IMR-90 (cell line): ENCODE measurements at regions not wholly inside any gene's neighbourhood (a gene's known extent, or its start where the extent isn't known, plus 50 kb on each side); places are given as distances from the start of the nearest gene placed in this dataset.

Experiments
- ATAC-seq: fragments of 200-7000 bp; cut with Tn5 transposase; 2 replicates; pipeline ENCODE4 v1.9.1; 2020; ENCODE audit warnings: low read depth, mild to moderate bottlenecking, moderate library complexity
- BruUV-seq: library from RNA; stranded (reverse); fragments of 400-500 nt; replicated peaks from 2 replicates; lab custom pipeline; 2021; lab: Mats Ljungman, UMichigan
- CTCF ChIA-PET: fragments of 300-600 bp; formaldehyde crosslinking; extraction: SDS; loops from one replicate; lab custom pipeline; 2021; ENCODE audit warnings: antibody characterized with exemption; lab: Yijun Ruan, JAX
- POLR2A ChIA-PET: fragments of 300-600 bp; sonication (Branson Sonifier 250); formaldehyde crosslinking; loops from one replicate; lab custom pipeline; 2022; ENCODE audit warnings: antibody characterized with exemption; ENCODE audit not compliant: unreplicated experiment; lab: Charles Lee
- DNase-seq: peaks from one replicate; pipeline ENCODE4 v3.0.0; 2013
- H2AFZ ChIP-seq: replicated peaks from 2 replicates; pipeline ENCODE3; 2013; ENCODE audit warnings: low read length, mild to moderate bottlenecking; ENCODE audit not compliant: poor library complexity
- H2AK5ac ChIP-seq: 2 replicates; pipeline ENCODE4 v1.6.1; 2013; ENCODE audit warnings: low read depth, low read length, inconsistent platforms
- H2AK9ac ChIP-seq: replicated peaks from 2 replicates; pipeline ENCODE3; 2013; ENCODE audit warnings: mild to moderate bottlenecking, low read depth, low read length, moderate library complexity; ENCODE audit not compliant: poor library complexity
- H2BK120ac ChIP-seq: 2 replicates; pipeline ENCODE4 v1.6.1; 2013; ENCODE audit warnings: low read depth, low read length, inconsistent platforms
- H2BK15ac ChIP-seq: 3 replicates; pipeline ENCODE4 v1.6.1; 2013; ENCODE audit warnings: low read depth, low read length, inconsistent platforms
- H2BK20ac ChIP-seq: 2 replicates; pipeline ENCODE4 v1.6.1; 2013; ENCODE audit warnings: low read depth, mild to moderate bottlenecking, inconsistent platforms, low read length, moderate library complexity
- H2BK5ac ChIP-seq: 2 replicates; pipeline ENCODE4 v1.6.1; 2013; ENCODE audit warnings: mild to moderate bottlenecking, low read depth, low read length, inconsistent platforms; ENCODE audit not compliant: poor library complexity, severe bottlenecking
- H3K14ac ChIP-seq: replicated peaks from 2 replicates; pipeline ENCODE4 v1.6.1; 2013; ENCODE audit warnings: low read depth, low read length, inconsistent platforms
- H3K18ac ChIP-seq: 2 replicates; pipeline ENCODE4 v1.6.1; 2013; ENCODE audit warnings: low read depth, low read length, control low read depth
- H3K23ac ChIP-seq: 2 replicates; pipeline ENCODE4 v1.6.1; 2013; ENCODE audit warnings: low read depth, low read length, inconsistent platforms
- H3K27ac ChIP-seq: 2 replicates; pipeline ENCODE4 v1.5.1; 2013; ENCODE audit warnings: mild to moderate bottlenecking, control low read depth, low read length; ENCODE audit not compliant: insufficient read depth
- H3K27me3 ChIP-seq: 2 replicates; pipeline ENCODE4 v1.6.1; 2013; ENCODE audit warnings: low read length; ENCODE audit not compliant: control insufficient read depth, insufficient read depth
- H3K36me3 ChIP-seq: 2 replicates; pipeline ENCODE4 v1.6.1; 2013; ENCODE audit warnings: low read length, mixed read lengths; ENCODE audit not compliant: control insufficient read depth, insufficient read depth
- H3K4ac ChIP-seq: 2 replicates; pipeline ENCODE4 v1.6.1; 2013; ENCODE audit warnings: low read depth, low read length, inconsistent platforms
- H3K4me1 ChIP-seq: 2 replicates; pipeline ENCODE4 v1.6.1; 2013; ENCODE audit warnings: low read length, mixed read lengths; ENCODE audit not compliant: control insufficient read depth, insufficient read depth
- H3K4me2 ChIP-seq: 2 replicates; pipeline ENCODE4 v1.6.1; 2013; ENCODE audit warnings: low read depth, mild to moderate bottlenecking, control low read depth, low read length, moderate library complexity
- H3K4me3 ChIP-seq: 2 replicates; pipeline ENCODE4 v1.5.1; 2013; ENCODE audit warnings: low read depth, mild to moderate bottlenecking, control low read depth, low read length, moderate library complexity; ENCODE audit not compliant: insufficient read depth
- H3K56ac ChIP-seq: 2 replicates; pipeline ENCODE4 v1.6.1; 2013; ENCODE audit warnings: low read length, inconsistent platforms; ENCODE audit not compliant: insufficient read depth; ENCODE audit errors: extremely low read depth
- H3K79me1 ChIP-seq, 2 experiments: 2 replicates each; pipeline ENCODE4 v1.6.1; 2013; ENCODE audit warnings: low read length in 2 of 2, inconsistent platforms in 1 of 2, low read depth in 1 of 2
- H3K9ac ChIP-seq: 2 replicates; pipeline ENCODE4 v1.6.1; 2013; ENCODE audit warnings: low read depth, low read length, control low read depth
- H3K9me1 ChIP-seq: 2 replicates; pipeline ENCODE4 v1.6.1; 2013; ENCODE audit warnings: low read length, inconsistent platforms; ENCODE audit not compliant: insufficient read depth
- H3K9me3 ChIP-seq: 2 replicates; pipeline ENCODE4 v1.6.1; 2013; ENCODE audit warnings: low read length; ENCODE audit not compliant: control insufficient read depth, insufficient read depth
- H4K20me1 ChIP-seq: 2 replicates; pipeline ENCODE4 v1.6.1; 2013; ENCODE audit warnings: low read length, inconsistent platforms; ENCODE audit not compliant: insufficient read depth
- H4K5ac ChIP-seq: 2 replicates; pipeline ENCODE4 v1.6.1; 2013; ENCODE audit warnings: mild to moderate bottlenecking, low read depth, low read length, control low read depth
- H4K8ac ChIP-seq, 2 experiments: 2 replicates each; pipeline ENCODE4 v1.6.1; 2013; ENCODE audit warnings: low read depth in 2 of 2, low read length in 2 of 2, control low read depth in 1 of 2, inconsistent platforms in 1 of 2
- H4K91ac ChIP-seq: 2 replicates; pipeline ENCODE4 v1.6.1; 2013; ENCODE audit warnings: low read depth, low read length, inconsistent platforms; ENCODE audit not compliant: insufficient read depth
- BHLHE40 ChIP-seq: fragments of 150-350 bp; IDR thresholded peaks from 2 replicates; pipeline ENCODE4 v1.6.1; 2016; ENCODE audit warnings: mild to moderate bottlenecking, low read depth, low read length
- CEBPB ChIP-seq: IDR thresholded peaks from 2 replicates; pipeline ENCODE4 v1.6.1; 2012; ENCODE audit warnings: low read depth, low read length, improper control_type of control experiment
- CHD1 ChIP-seq: IDR thresholded peaks from 2 replicates; pipeline ENCODE4 v1.6.1; 2012; ENCODE audit warnings: low read depth, low read length, improper control_type of control experiment
- FOS ChIP-seq: fragments of 150-350 bp; IDR thresholded peaks from 2 replicates; pipeline ENCODE4 v1.6.1; 2016; ENCODE audit warnings: low read depth, low read length
- MAFK ChIP-seq: IDR thresholded peaks from 2 replicates; pipeline ENCODE4 v1.6.1; 2012; ENCODE audit warnings: low read depth, low read length, improper control_type of control experiment
- MAZ ChIP-seq: IDR thresholded peaks from 2 replicates; pipeline ENCODE4 v1.6.1; 2012; ENCODE audit warnings: low read depth, mild to moderate bottlenecking, low read length, improper control_type of control experiment, moderate library complexity, borderline replicate concordance
- MXI1 ChIP-seq: IDR thresholded peaks from 2 replicates; pipeline ENCODE4 v1.6.1; 2012; ENCODE audit warnings: low read depth, mild to moderate bottlenecking, low read length, moderate library complexity, borderline replicate concordance
- NFE2L2 ChIP-seq: fragments of 150-350 bp; IDR thresholded peaks from 2 replicates; pipeline ENCODE4 v1.6.1; 2016; ENCODE audit warnings: low read depth, mild to moderate bottlenecking, low read length
- RCOR1 ChIP-seq: IDR thresholded peaks from 2 replicates; pipeline ENCODE4 v1.6.1; 2012; ENCODE audit warnings: mild to moderate bottlenecking, low read length, improper control_type of control experiment; ENCODE audit not compliant: insufficient replicate concordance
- RFX5 ChIP-seq: IDR thresholded peaks from 2 replicates; pipeline ENCODE4 v1.8.0; 2012; ENCODE audit warnings: low read depth, mild to moderate bottlenecking, low read length, moderate library complexity
- WGBS, 2 experiments: methylation state at CpG; one replicate each; pipeline versions ENCODE4 v1.1.5 to v1.1.7; 2013; ENCODE audit warnings: missing lambda C conversion rate in 2 of 2; ENCODE audit not compliant: insufficient read length in 1 of 2; ENCODE audit errors: extremely low coverage in 2 of 2; 5-methylcytosine and 5-hydroxymethylcytosine counted together
- dilution Hi-C: fragments of 300-500 bp; cut with HindIII; formaldehyde crosslinking; loops from one replicate; pipeline ENCODE4 v1.14.3; 2018; ENCODE audit warnings: low sequenced_read_pairs; ENCODE audit not compliant: unreplicated experiment
- in situ Hi-C: fragments of 300-500 bp; cut with MboI; formaldehyde crosslinking; loops from 3 replicates; pipeline ENCODE4 v1.14.3; 2019; ENCODE audit warnings: low sequenced_read_pairs, inconsistent platforms, mixed read lengths
- intact Hi-C: fragments of 100-400 bp; cut with micrococcal nuclease; formaldehyde crosslinking; loops from 2 replicates; pipeline ENCODE4 v1.10.0; 2022
- TF ChIP-seq, protein P1 (sequence below): conservative IDR thresholded peaks from 2 replicates; pipeline ENCODE4 v1.5.1; 2012; ENCODE audit warnings: mild to moderate bottlenecking, low read depth, low read length, improper control_type of control experiment
- TF ChIP-seq, protein P2 (sequence below): fragments of 150-350 bp; IDR thresholded peaks from 2 replicates; pipeline ENCODE4 v1.6.1; 2017; ENCODE audit warnings: mild to moderate bottlenecking, antibody characterized with exemption, low read length, low read depth
- TF ChIP-seq, protein P3 (sequence below): fragments of 150-350 bp; IDR thresholded peaks from 2 replicates; pipeline ENCODE4 v1.6.1; 2016; ENCODE audit warnings: low read depth, mild to moderate bottlenecking, low read length, moderate library complexity, borderline replicate concordance

DNA sequence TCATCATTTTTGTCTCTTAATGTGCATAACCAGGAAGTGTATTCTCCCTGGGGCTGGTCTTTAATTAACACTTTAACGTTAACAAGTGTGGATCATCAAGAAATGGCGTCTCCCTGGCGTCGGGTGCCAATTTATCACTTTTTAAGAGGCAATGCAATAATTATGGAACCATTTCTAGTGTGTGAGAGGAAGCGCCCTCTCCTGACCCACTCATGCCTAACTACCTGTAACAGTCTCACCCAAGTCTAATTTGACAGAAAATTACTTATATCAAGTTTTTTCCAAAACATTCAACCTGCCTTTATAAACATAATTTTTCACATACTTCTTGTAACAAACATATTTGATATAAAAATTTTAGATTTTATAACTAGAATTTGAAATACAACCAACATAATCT, 905.3 kb upstream of the MDGA2 start:
- no peak overlapping the region for H3K4ac ChIP-seq
- no peak overlapping the region for H2AK5ac ChIP-seq
- H3K9me1 ChIP-seq, result no peaks in the 10 kb centered on the region
- no peak overlapping the region for H2BK120ac ChIP-seq
- H3K4me2 ChIP-seq, result no peak overlapping the region
- in situ Hi-C loops, result no loop called here
- no peak overlapping the region for H2BK5ac ChIP-seq
- H3K9ac ChIP-seq, result no peak overlapping the region
- H4K5ac ChIP-seq, result no peak overlapping the region
- no peak overlapping the region for H2BK15ac ChIP-seq
- H3K56ac ChIP-seq, result no peak overlapping the region
- H4K20me1 ChIP-seq, result no peaks in the 10 kb centered on the region
- ChIA-PET POLR2A (no interaction called here), CTCF (no interaction called here)
- H2AFZ ChIP-seq, result no peak overlapping the region
- H3K4me1 ChIP-seq, result no peaks in the 10 kb centered on the region
- no peak overlapping the region for H3K23ac ChIP-seq
- DNase-seq, result no peak
- H3K14ac ChIP-seq, result no peak overlapping the region
- H3K79me1 ChIP-seq, result no peaks in the 10 kb centered on the region
- no peaks in the 10 kb centered on the region for H3K9me3 ChIP-seq
- WGBS, 2 experiments, result no CpG with 5 or more reads among the region's 5 CpGs
- TF ChIP-seq RFX5, result no peak
- TF ChIP-seq NFE2L2, result no peak
- no peak for TF ChIP-seq RCOR1
- TF ChIP-seq MAFK, result no peak
- no peak for TF ChIP-seq MAZ
- TF ChIP-seq, protein P1, sequence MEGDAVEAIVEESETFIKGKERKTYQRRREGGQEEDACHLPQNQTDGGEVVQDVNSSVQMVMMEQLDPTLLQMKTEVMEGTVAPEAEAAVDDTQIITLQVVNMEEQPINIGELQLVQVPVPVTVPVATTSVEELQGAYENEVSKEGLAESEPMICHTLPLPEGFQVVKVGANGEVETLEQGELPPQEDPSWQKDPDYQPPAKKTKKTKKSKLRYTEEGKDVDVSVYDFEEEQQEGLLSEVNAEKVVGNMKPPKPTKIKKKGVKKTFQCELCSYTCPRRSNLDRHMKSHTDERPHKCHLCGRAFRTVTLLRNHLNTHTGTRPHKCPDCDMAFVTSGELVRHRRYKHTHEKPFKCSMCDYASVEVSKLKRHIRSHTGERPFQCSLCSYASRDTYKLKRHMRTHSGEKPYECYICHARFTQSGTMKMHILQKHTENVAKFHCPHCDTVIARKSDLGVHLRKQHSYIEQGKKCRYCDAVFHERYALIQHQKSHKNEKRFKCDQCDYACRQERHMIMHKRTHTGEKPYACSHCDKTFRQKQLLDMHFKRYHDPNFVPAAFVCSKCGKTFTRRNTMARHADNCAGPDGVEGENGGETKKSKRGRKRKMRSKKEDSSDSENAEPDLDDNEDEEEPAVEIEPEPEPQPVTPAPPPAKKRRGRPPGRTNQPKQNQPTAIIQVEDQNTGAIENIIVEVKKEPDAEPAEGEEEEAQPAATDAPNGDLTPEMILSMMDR, result no peak
- TF ChIP-seq CHD1, result no peak
- TF ChIP-seq, protein P2, sequence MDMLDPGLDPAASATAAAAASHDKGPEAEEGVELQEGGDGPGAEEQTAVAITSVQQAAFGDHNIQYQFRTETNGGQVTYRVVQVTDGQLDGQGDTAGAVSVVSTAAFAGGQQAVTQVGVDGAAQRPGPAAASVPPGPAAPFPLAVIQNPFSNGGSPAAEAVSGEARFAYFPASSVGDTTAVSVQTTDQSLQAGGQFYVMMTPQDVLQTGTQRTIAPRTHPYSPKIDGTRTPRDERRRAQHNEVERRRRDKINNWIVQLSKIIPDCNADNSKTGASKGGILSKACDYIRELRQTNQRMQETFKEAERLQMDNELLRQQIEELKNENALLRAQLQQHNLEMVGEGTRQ, result no peak
- no peak for TF ChIP-seq FOS
- TF ChIP-seq BHLHE40, result no peak
- no peak for TF ChIP-seq CEBPB
- no peak for TF ChIP-seq MXI1
- TF ChIP-seq, protein P3, sequence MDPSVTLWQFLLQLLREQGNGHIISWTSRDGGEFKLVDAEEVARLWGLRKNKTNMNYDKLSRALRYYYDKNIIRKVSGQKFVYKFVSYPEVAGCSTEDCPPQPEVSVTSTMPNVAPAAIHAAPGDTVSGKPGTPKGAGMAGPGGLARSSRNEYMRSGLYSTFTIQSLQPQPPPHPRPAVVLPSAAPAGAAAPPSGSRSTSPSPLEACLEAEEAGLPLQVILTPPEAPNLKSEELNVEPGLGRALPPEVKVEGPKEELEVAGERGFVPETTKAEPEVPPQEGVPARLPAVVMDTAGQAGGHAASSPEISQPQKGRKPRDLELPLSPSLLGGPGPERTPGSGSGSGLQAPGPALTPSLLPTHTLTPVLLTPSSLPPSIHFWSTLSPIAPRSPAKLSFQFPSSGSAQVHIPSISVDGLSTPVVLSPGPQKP, result no peak
- no peaks in the 10 kb centered on the region for H3K27me3 ChIP-seq
- H3K36me3 ChIP-seq, result no peaks in the 10 kb centered on the region
- no peak overlapping the region for H3K18ac ChIP-seq
- no peak overlapping the region for H2AK9ac ChIP-seq
- no peak overlapping the region for H2BK20ac ChIP-seq
- no peak for ATAC-seq
- intact Hi-C loops, result no loop called here
- no peak overlapping the region for H3K4me3 ChIP-seq
- H3K27ac ChIP-seq, result no peak overlapping the region
- dilution Hi-C loops, result no loop called here
- BruUV-seq, result no TSS peak
- no peak overlapping the region for H4K8ac ChIP-seq
- no peak overlapping the region for H4K91ac ChIP-seq
